NB4 (cell line): ENCODE measurements at regions not wholly inside any gene's neighbourhood (a gene's known extent, or its start where the extent isn't known, plus 50 kb on each side); places are given as distances from the start of the nearest gene placed in this dataset.
"Not testable (repeated sequence)": the region's sequence is repeated elsewhere in the genome, so short reads cannot be mapped to it uniquely, and the experiment has no call there.

Experiments
- DNase-seq: peaks from one replicate; pipeline ENCODE4 v3.0.0; 2010; ENCODE audit warnings: low read depth
- H3K4me3 ChIP-seq: one replicate; pipeline ENCODE4 v1.5.1; 2011; ENCODE audit warnings: mild to moderate bottlenecking, low read depth, low read length, moderate library complexity

DNA sequence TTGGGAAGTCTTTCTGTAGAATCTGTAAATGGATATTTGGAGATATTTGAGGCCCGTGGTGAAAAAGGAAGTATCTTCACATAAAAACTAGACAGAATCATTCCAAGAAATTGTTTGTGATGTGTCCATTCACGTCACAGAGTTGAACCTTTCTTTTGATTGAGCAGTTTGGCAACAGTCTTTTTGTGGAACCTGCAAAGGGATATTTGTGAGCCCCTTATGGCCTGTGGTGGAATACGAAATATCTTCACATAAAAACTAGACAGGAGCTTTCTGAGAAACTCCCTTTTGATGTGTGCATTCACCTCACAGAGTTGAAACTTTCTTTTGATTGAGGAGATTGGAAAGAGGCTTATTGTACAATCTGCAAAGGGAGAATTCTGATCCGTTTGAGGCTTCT, 2980.4 kb downstream of the TUBA3C start:
- not testable (repeated sequence) for H3K4me3 ChIP-seq, DNase-seq

DNA sequence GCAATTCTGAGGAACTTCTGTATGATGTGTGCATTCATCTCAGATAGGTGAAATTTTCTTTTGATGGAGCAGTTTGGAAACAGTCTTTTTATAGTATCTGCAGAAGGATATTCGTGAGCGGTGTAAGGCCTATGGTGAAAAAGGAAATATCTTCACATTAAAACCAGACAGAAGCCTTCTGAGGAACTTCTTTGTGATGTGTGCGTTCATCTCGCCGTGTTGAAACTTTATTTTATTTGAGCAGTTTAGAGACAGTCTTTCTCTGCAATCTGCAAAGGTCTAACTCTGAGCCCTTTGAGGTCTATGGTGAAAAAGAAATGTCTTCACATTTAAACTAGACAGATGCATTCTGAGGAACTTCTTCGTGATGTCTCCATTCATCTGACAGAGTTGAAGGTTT, 3021.0 kb downstream of the TUBA3C start:
- DNase-seq, H3K4me3 ChIP-seq: not testable (repeated sequence)

- not testable (repeated sequence) for H3K4me3 ChIP-seq, DNase-seq
Observed at GRCh38 chr13:16158958-16159357, 3022.7 kb downstream of the TUBA3C start.

DNA sequence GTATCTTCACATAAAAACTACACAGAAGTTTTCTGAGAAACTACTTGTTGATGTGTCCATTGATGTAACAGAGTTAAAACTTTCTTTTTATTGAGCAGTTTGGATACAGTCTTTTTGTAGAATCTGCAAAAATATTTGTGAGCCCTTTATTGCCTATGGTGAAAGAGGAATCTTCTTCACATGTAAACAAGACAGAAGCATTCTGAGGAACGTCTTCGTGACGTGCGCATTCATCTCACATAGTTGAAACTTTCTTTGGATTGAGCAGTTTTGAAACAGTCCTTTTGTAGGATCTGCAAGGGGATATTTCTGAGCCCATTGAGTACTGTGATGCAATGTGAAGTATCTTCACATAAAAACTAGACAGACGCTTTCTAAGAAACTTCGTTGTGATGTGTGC, 3023.6 kb downstream of the TUBA3C start:
- H3K4me3 ChIP-seq: not testable (repeated sequence)

DNA sequence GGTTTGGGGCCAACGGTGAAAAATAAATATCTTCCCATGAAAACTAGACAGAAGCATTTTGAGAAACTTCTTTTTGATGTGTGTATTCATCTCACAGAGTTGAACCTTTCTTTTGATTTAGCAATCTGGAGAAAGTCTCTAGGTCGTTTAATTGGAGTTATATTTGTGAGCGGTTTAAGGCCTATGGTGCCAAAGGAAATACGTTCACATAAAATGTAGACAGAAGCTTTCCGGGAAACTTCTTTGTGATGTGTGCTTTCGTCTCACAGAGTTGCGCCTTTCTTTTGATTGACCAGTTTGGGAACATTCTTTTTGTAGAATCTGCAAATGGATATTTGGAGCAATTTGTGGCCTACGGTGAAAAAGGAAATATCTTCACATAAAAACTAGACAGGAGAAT, 3028.8 kb downstream of the TUBA3C start:
- not testable (repeated sequence) for DNase-seq, H3K4me3 ChIP-seq

More for the DNA sequence above, 3023.6 kb downstream of the TUBA3C start:
- not testable (repeated sequence) for DNase-seq

DNA sequence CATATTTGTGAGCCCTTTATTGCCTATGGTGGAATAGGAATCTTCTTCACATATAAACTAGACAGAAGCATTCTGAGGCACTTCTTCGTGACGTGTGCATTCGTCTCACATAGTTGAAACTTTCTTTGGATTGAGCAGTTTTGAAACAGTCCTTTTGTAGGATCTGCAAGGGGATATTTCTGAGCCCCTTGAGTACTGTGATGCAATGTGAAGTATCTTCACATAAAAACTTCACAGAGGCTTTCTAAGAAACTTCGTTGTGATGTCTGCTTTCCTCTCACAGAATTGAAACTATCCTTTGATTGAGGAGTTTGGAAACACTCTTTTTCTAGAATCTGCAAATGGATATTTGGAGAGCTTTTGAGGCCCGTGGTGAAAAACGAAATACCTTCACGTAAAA, 3030.3 kb downstream of the TUBA3C start:
- DNase-seq, H3K4me3 ChIP-seq: not testable (repeated sequence)

DNA sequence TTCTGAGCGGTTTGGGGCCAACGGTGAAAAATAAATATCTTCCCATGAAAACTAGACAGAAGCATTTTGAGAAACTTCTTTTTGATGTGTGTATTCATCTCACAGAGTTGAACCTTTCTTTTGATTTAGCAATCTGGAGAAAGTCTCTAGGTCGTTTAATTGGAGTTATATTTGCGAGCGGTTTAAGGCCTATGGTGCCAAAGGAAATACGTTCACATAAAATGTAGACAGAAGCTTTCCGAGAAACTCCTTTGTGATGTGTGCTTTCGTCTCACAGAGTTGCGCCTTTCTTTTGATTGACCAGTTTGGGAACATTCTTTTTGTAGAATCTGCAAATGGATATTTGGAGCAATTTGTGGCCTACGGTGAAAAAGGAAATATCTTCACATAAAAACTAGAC, 3032.2 kb downstream of the TUBA3C start:
- not testable (repeated sequence) for H3K4me3 ChIP-seq, DNase-seq

- not testable (repeated sequence) for H3K4me3 ChIP-seq, DNase-seq
Observed at GRCh38 chr13:16145652-16146051, 3036.0 kb downstream of the TUBA3C start.

DNA sequence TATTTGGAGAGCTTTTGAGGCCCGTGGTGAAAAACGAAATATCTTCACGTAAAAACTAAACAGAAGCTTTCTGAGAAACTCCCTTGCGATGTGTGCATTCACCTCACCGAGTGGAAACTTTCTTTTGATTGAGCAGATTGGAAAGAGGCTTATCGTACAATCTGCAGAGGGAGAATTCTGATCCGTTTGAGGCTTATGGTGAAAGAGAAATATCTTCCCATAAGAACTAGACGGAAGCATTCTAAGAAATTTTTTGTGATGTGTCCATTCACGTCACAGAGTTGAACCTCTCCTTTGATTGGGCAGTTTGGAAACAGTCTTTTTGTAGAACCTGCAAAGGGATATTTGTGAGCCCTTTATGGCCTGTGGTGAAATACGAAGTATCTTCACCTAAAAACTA, 3040.3 kb downstream of the TUBA3C start:
- H3K4me3 ChIP-seq, DNase-seq: not testable (repeated sequence)

- H3K4me3 ChIP-seq, DNase-seq: not testable (repeated sequence)
Observed at GRCh38 chr13:16136846-16137245, 3044.8 kb downstream of the TUBA3C start.

- not testable (repeated sequence) for DNase-seq, H3K4me3 ChIP-seq
Observed at GRCh38 chr13:16128675-16129074, 3052.9 kb downstream of the TUBA3C start.

DNA sequence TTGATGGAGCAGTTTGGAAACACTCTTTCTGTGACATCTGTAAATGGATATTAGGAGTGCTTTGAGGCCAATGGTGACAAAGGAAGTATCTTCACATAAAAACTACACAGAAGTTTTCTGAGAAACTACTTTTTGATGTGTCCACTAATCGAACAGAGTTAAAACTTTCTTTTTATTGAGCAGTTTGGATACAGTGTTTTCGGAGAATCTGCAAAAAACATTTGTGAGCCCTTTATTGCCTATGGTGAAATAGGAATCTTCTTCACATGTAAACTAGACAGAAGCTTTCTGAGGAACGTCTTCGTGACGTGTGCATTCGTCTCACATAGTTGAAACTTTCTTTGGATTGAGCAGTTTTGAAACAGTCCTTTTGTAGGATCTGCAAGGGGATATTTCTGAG, 3068.2 kb downstream of the TUBA3C start:
- not testable (repeated sequence) for H3K4me3 ChIP-seq
- DNase-seq: peak; percentile 1
